ENCODE measurements at regions not wholly inside any gene's neighbourhood (a gene's known extent, or its start where the extent isn't known, plus 50 kb on each side); places are given as distances from the start of the nearest gene placed in this dataset.

- no peak for TF ChIP-seq CTCF (IDR thresholded peaks at IDR 0.05)
- Histone ChIP-seq H3K4me3 (no peak overlapping the region), H3K27ac (no peak overlapping the region)
- no peak for DNase-seq (ENCODE audit: low spot score)
These were observed 354.3 kb downstream of the IRS1 start for GRCh38 chr2:226445216-226445861.

- no peak for TF ChIP-seq CTCF (IDR thresholded peaks at IDR 0.05)
These were observed 356.5 kb downstream of the IRS1 start for GRCh38 chr2:226443112-226443511.

GRCh38 chr2:226440127-226440918 is 359.3 kb downstream of the IRS1 start:
- TF ChIP-seq CTCF (IDR thresholded peaks at IDR 0.05) = no peak
- Histone ChIP-seq H3K4me3 (no peak overlapping the region), H3K27ac (peak overlapping the region; percentile 13 to 27)
- no peak for DNase-seq (ENCODE audit: low spot score)

More at GRCh38 chr2:226443112-226443511, 356.5 kb downstream of the IRS1 start:
- no peak overlapping the region for H3K27ac ChIP-seq
- H3K4me3 ChIP-seq = no peak overlapping the region
- no peak for DNase-seq (ENCODE audit: low spot score)

- no peak overlapping the region for H3K4me3 ChIP-seq
- no peak for DNase-seq (ENCODE audit: low spot score)
- H3K27ac ChIP-seq = peak overlapping the region in 1 of 2 donors; percentile 13
- no peak for TF ChIP-seq CTCF (IDR thresholded peaks at IDR 0.05)
These were observed 360.3 kb downstream of the IRS1 start for GRCh38 chr2:226439337-226439736.

GRCh38 chr2:226435146-226435545 is 364.5 kb downstream of the IRS1 start:
- no peak overlapping the region for H3K27ac ChIP-seq
- H3K4me3 ChIP-seq = no peak overlapping the region
- DNase-seq (ENCODE audit: low spot score) = no peak
- no peak for TF ChIP-seq CTCF (IDR thresholded peaks at IDR 0.05)

- no peak for TF ChIP-seq CTCF (IDR thresholded peaks at IDR 0.05)
- Histone ChIP-seq H3K27ac (peak overlapping the region in 1 of 2 donors; percentile 10), H3K4me3 (no peak overlapping the region)
- no peak for DNase-seq (ENCODE audit: low spot score)
These were observed 364.9 kb downstream of the IRS1 start for GRCh38 chr2:226434702-226435101.

All from coronary artery (tissue), 2 donors.